Panc1 (cell line): ENCODE measurements at regions not wholly inside any gene's neighbourhood (a gene's known extent, or its start where the extent isn't known, plus 50 kb on each side); places are given as distances from the start of the nearest gene placed in this dataset.

Experiments
- ATAC-seq: fragments of 200-7000 bp; cut with Tn5 transposase; 2 replicates; pipeline ENCODE4 v1.9.1; 2020; ENCODE audit warnings: mild to moderate bottlenecking, moderate library complexity
- BruUV-seq: library from RNA; stranded (reverse); fragments of 400-500 nt; replicated peaks from 2 replicates; lab custom pipeline; 2021; lab: Mats Ljungman, UMichigan
- CTCF ChIA-PET: fragments of 300-600 bp; sonication (Branson Sonifier 250); formaldehyde crosslinking; loops from one replicate; lab custom pipeline; 2022; ENCODE audit warnings: antibody characterized with exemption; lab: Charles Lee
- POLR2A ChIA-PET: fragments of 300-600 bp; sonication (Branson Sonifier 250); formaldehyde crosslinking; loops from one replicate; lab custom pipeline; 2022; ENCODE audit warnings: antibody characterized with exemption; lab: Charles Lee
- DNase-seq: peaks from one replicate; pipeline ENCODE4 v3.0.0-alpha.2; 2010; ENCODE audit warnings: low read depth, low spot score
- H3K27ac ChIP-seq: 2 replicates; pipeline ENCODE4 v1.5.1; 2011; ENCODE audit warnings: mild to moderate bottlenecking, low read length, inconsistent platforms
- H3K27me3 ChIP-seq: fragments of 200-500 bp; sonication (Bioruptor generic); 2 replicates; pipeline ENCODE4 v1.6.0; 2014; ENCODE audit warnings: low read length, inconsistent platforms; ENCODE audit not compliant: control insufficient read depth, insufficient read depth
- H3K36me3 ChIP-seq: fragments of 200-500 bp; sonication (Bioruptor generic); 2 replicates; pipeline ENCODE4 v1.5.1; 2014; ENCODE audit warnings: inconsistent platforms, mild to moderate bottlenecking, low read length, moderate library complexity; ENCODE audit not compliant: control insufficient read depth, insufficient read depth
- H3K4me1 ChIP-seq: 2 replicates; pipeline ENCODE4 v1.5.1; 2011; ENCODE audit warnings: inconsistent platforms, mild to moderate bottlenecking, low read length, moderate library complexity; ENCODE audit not compliant: control insufficient read depth, insufficient read depth
- H3K4me3 ChIP-seq, 2 experiments: 2 replicates each; pipeline ENCODE4 v1.5.1; 2011 to 2012; ENCODE audit warnings: low read depth in 2 of 2, low read length in 2 of 2, mild to moderate bottlenecking in 2 of 2, inconsistent platforms in 1 of 2, moderate library complexity in 1 of 2
- H3K9me3 ChIP-seq: fragments of 200-500 bp; sonication (Bioruptor generic); 2 replicates; pipeline ENCODE4 v1.5.1; 2014; ENCODE audit warnings: low read depth, mild to moderate bottlenecking, inconsistent platforms, low read length, moderate library complexity; ENCODE audit not compliant: control insufficient read depth, insufficient read depth
- CTCF ChIP-seq: fragments of 450-650 bp; IDR thresholded peaks from 2 replicates; pipeline ENCODE4 v1.5.1; 2017; ENCODE audit warnings: mild to moderate bottlenecking
- POLR2AphosphoS5 ChIP-seq: IDR thresholded peaks from 2 replicates; pipeline ENCODE4 v1.6.1; 2012; ENCODE audit warnings: mild to moderate bottlenecking, low read depth, low read length, moderate library complexity
- REST ChIP-seq, 2 experiments: IDR thresholded peaks; 2 replicates each; pipeline ENCODE4 v1.6.1; 2011 to 2012; ENCODE audit warnings: low read depth in 2 of 2, control low read depth in 1 of 2, low read length in 1 of 2, mild to moderate bottlenecking in 1 of 2, moderate library complexity in 1 of 2; ENCODE audit not compliant: insufficient read depth in 1 of 2
- SIN3A ChIP-seq: IDR thresholded peaks from 2 replicates; pipeline ENCODE4 v1.6.1; 2012; ENCODE audit warnings: low read depth, mild to moderate bottlenecking, low read length, moderate library complexity, borderline replicate concordance; ENCODE audit not compliant: insufficient read depth
- TCF7L2 ChIP-seq: IDR thresholded peaks from 2 replicates; pipeline ENCODE4 v1.6.1; 2011; ENCODE audit warnings: mild to moderate bottlenecking, low read depth, low read length, inconsistent platforms
- in situ Hi-C: cut with HindIII; loops from 2 replicates; pipeline ENCODE4 v1.10.0; 2016; ENCODE audit warnings: low sequenced_read_pairs, low pct_unique_long_range_greater_than_20kb
- intact Hi-C: fragments of 100-400 bp; cut with micrococcal nuclease; formaldehyde crosslinking; loops from one replicate; pipeline ENCODE4 v1.10.0; 2022; ENCODE audit not compliant: unreplicated experiment

- Histone ChIP-seq H3K36me3 (no peaks in the 10 kb centered on the region), H3K9me3 (no peaks in the 10 kb centered on the region), H3K27me3 (no peaks in the 10 kb centered on the region), H3K27ac (no peak overlapping the region), H3K4me1 (no peaks in the 10 kb centered on the region), H3K4me3 (no peak overlapping the region)
- CTCF ChIA-PET: no interaction called here
- ATAC-seq (no peak), DNase-seq (no peak)
- in situ Hi-C loops (no loop called here), intact Hi-C loops (no loop called here)
- TF ChIP-seq CTCF: no peak
- no TSS peak for BruUV-seq
- POLR2A ChIA-PET: interaction anchor here (0.7 kb wide), 1 partner anchor 361 kb away, joined by 3 read pairs; no protein-coding TSS in a partner anchor
Observed at GRCh38 chr1:95438218-95438948, 204.4 kb downstream of the RWDD3 start.

GRCh38 chr1:95440511-95440910, 206.5 kb downstream of the RWDD3 start:
- Histone ChIP-seq H3K4me1 (no peaks in the 10 kb centered on the region), H3K36me3 (no peaks in the 10 kb centered on the region), H3K4me3 (no peak overlapping the region), H3K9me3 (no peaks in the 10 kb centered on the region), H3K27ac (no peak overlapping the region), H3K27me3 (no peaks in the 10 kb centered on the region)
- CTCF ChIA-PET: no interaction called here
- intact Hi-C loops: no loop called here
- POLR2A ChIA-PET: no interaction called here
- ATAC-seq (no peak), DNase-seq (no peak)
- in situ Hi-C loops: no loop called here
- no TSS peak for BruUV-seq
- TF ChIP-seq REST (IDR thresholded peaks at IDR 0.05; ENCODE audit: insufficient read depth in 1 of 2, low read depth in 2 of 2, low read length in 1 of 2) (no peak), POLR2AphosphoS5 (no peak), SIN3A (no peak), TCF7L2 (no peak), CTCF (no peak)
